HG03097 (cell line): ENCODE measurements at regions not wholly inside any gene's neighbourhood (a gene's known extent, or its start where the extent isn't known, plus 50 kb on each side); places are given as distances from the start of the nearest gene placed in this dataset.

Experiments used
- ATAC-seq: cut with Tn5 transposase; IDR thresholded peaks from one replicate; pipeline ENCODE4 v1.9.1; 2021; ENCODE audit not compliant: unreplicated experiment, low FRiP score

DNA sequence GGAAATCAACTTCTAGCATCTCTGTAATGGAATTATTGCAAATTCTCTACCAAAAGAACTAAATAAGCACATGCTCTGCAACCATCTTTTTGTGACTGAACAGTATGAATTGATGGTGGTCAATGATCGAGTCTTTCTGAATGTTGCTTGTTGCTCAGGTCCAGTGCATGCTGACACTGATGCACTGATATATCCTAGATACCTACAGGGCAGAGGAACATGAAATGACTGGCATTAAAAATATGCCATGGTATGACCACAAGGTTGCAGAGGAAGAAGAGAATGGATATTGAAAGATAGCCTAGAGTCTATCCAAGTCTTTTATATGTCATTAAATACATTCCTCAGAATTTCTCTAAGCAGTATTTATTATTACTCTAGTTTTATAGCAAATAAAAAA lies 692.8 kb upstream of the TENM3 start:
- ATAC-seq: no peak

DNA sequence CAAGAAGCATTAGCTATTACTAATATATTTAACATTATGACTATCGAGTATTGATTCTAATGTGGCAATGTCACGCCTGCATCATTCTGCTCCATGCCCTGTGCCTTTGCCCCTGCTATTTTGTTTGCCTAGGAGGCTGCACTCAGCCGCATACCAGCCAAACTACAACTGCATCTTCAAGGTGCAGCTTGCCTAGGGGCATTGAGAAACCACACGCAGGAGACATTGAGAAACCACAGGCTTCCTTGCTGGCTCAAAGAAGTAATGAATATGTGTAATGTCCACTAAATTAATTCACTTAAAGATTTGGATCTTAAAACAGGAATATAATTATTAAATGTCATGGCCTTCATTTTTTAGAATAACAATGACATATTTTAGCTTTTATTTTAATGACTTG lies 683.6 kb upstream of the TENM3 start:
- no peak for ATAC-seq

GRCh38 chr4:181562399-181562798 lies 680.8 kb upstream of the TENM3 start:
- ATAC-seq: no peak

- no peak for ATAC-seq
Observed at GRCh38 chr4:181564625-181565024, 678.6 kb upstream of the TENM3 start.

DNA sequence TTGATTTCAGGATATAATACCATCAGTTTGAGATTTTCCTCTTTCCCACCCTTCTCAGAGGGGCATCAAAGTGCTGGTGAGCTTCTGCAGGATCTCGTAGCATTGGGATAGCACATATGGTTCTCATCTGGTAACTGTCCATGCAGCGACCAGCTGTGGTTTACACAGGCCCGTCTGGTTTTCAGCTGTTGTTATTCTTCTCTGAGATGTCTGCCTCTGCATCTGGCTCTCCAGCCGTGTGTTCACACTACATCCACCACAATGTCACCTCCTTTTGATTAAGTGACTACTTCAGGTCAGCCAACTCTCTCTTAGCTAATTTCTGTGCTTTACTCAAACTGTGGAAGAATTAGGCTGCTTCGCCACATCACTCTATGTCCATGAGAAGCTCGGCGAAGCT lies 676.7 kb upstream of the TENM3 start:
- ATAC-seq: no peak

- no peak for ATAC-seq
Observed at GRCh38 chr4:181569553-181569952, 673.6 kb upstream of the TENM3 start.

GRCh38 chr4:181578911-181579310 lies 664.3 kb upstream of the TENM3 start:
- no peak for ATAC-seq

- ATAC-seq: no peak
Observed at GRCh38 chr4:181579486-181579885, 663.7 kb upstream of the TENM3 start.

DNA sequence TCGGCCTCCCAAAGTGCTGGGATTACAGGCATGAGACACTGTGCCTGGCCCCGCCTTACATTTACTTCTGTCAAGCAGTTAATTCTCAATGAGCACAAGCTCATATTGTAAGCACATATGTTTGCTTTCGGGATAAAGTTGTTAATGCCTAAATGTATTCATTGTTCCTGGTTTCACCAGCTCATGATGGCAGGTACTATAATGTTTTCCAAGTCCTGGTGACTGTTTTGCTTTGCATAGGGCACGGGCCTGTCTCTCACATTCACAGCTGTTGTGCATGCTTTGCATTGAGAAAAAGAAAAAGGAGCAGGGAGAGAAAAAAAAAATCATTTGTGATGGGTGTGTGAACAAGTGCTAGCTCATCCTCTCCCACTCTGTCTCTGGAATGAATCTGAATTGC lies 661.2 kb upstream of the TENM3 start:
- ATAC-seq: no peak

GRCh38 chr4:181582595-181582994 lies 660.6 kb upstream of the TENM3 start:
- no peak for ATAC-seq

DNA sequence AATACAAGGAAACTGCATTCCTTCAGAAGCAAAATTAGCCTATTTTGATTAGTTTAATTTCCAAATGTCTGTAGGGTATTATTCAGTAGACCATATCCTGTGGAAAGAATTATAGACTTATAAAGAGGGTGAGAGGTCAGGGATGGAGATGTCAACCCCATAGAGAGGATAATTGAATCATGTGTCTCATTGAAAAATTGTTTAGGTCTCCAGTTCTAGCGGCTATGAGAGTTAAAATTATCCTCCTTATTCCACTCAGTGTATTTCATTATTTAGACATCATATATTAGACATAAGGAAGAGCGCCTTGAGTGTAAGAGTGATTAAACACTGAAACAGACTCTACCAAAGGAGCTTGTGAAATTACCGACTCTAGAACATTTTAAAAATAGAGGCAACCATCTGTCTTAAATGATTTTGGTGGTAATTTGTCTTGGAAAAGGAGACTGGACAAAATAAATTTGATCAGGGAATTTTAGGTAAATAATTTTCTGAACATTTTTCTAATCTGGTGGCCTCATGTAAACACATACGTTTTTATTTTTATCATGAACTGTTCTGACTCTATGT lies 654.4 kb upstream of the TENM3 start:
- ATAC-seq: no peak

DNA sequence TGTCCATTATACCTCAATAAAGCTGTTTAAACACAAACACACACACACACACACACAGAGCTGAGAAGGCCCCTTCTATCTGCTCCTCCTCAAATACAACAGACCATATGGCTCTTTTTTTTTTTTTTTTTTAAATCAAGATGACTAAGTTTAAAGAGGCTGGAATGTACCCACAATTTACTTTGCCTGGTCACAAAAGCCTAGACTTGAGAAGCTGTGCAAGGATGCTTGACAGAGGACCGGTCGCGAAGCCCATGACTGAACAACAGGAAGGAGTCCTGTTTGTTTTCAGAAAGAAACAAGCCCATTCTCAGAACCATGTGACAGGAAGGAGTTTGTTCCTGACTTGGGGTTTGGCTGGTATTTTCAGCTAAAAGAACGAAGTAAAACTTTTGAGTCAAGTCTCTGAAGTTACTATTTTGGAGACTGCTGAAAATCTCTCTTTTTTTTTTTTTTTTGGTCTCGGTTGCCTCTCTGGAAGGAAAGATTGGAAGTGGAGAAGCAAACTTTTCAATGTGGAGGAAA lies 650.9 kb upstream of the TENM3 start:
- ATAC-seq: no peak

DNA sequence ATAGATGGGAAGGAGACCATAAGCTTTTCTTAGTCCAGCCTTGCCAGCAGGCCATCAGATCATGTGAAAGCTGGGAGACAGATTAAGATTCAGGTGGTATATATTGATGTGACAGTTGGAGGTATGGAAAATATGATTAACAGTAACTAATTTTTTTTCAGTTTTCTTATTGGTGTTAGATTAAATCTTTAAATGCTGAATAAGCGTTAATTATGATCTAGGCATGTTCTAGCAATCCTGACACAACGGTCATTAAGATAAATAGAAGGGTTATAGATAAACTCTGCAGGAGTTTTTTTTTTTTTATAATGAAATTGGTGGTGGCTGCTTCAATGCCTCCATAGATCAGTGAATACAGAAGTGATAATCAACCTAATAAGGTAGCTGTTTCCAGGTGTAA lies 649.5 kb upstream of the TENM3 start:
- ATAC-seq: no peak

GRCh38 chr4:181594188-181594587 lies 649.0 kb upstream of the TENM3 start:
- ATAC-seq: no peak

- ATAC-seq: no peak
Observed at GRCh38 chr4:181595716-181596115, 647.5 kb upstream of the TENM3 start.

DNA sequence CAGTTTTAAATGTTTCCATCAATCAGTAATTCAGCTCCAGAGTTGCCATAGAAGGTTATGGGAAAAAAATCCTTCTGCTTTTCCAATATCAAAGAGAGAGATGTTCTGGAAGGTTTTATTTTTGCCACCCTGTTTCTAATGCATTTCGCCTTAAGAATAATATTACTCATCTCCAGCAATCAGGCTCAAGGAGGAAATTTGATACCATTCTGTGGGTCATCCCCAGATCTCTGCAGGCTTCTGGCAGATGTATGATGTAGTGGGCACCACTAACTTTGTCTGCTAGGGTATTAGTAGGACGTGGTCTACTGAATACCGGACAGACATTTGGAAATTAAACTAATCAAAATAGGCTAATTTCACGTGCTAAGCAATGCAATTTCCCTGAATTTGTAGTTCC lies 645.4 kb upstream of the TENM3 start:
- ATAC-seq: no peak

DNA sequence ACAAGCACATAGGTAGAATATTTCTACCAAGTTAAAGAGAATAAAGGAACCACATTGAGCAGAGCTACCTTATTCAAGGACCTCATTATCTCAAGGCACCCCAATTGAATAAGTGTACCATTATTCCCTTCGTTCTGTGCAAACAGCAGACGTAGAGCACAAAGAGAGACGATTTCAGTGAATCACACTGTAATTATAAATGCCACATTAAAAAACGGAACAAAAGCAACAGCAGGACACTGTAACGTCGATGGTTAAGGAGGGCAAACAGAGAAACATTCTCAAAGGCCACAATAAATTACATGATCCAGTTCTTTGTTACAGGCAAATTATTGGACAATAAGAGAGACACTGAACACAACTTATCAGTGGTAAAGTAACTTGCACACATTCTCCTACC lies 644.1 kb upstream of the TENM3 start:
- no peak for ATAC-seq

DNA sequence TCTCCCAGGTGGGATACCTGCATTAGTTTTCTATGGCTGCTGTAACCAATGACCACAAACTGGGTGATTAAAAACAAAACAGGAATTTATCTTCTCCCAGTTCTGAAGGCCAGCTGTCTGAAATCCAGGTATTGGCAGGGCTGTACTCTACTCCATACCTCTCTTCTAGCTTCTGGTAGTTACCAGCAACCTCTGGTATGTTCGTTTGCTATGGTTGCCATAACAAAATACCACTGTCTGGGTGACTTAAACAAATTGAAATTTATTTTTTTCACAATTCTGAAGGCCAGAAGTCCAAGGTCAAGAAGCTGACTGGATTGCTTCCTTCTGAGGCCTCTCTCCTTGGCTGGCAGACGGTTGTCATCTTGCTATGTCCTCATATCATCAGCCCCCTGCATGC lies 642.1 kb upstream of the TENM3 start:
- ATAC-seq: no peak

GRCh38 chr4:181604546-181604945 lies 638.7 kb upstream of the TENM3 start:
- no peak for ATAC-seq

DNA sequence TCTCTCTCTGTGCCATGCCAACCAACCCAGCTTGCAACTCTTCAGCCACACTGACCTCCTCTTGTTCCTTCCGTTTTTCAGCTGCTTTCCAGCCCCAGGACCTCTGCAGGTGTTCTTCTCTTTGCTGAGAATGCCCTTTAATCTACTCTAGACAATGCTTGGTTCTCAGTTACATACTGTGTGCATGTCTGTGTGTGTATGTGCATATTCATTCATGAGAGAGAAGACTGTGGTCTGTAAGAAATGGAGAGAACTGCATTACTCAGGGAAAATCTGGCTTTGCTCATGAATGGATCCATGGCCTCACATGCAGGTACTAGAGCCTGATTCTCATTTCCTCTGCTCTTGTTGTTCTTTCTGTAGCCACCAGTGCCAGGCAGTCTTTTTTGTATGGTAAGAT lies 636.9 kb upstream of the TENM3 start:
- ATAC-seq: no peak

DNA sequence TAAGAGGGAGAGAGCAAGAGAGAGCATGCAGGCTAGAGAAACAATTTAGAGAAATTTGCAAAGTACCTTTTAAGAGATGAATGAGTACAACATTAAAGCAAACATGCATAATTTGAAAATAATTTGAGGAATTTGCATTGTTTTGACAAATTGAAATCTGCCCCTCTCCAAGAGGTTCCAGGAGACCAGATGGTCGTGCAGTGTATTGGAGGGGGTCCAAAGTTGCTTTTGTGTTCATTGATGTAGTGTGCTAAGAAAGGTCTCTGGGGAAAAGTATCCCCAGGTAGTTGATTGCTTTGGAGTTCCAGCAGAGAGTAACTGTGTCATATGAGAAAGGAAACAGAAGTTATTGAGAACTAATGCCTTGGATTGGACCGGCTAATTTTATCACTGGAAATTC lies 635.0 kb upstream of the TENM3 start:
- no peak for ATAC-seq

DNA sequence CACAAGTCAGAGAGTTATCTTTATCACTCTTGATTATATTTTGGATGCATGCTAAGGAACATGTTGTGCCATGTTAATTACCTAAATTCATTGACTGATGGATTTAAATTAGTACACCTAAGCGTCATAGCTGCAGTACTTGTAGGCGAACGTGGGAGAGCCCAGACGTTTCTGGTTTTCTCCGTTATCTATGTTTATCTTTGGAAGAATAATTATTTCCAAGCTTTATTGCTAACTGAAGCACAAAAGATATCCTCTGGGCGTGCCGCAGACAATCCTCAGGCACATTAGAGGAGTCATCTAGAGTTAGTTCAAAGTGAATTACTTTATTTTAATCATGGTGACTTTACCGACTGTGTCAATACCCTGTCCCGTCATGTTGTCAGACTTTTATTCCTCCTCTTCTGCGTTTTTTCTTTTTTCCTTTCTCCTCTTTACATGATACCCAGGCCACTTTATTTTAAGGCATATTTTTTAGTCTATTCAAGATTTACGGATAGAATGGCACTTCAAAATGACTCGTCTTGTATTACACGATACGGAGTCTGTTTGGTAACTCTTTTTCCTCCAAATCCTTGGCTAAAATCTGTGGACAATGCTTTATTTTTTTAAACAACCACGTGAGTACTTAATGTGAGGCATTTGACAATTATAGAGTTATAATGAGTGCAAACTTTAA lies 632.0 kb upstream of the TENM3 start:
- no peak for ATAC-seq
